Type B pancreatic cell (in vitro differentiated cells): ENCODE measurements at regions not wholly inside any gene's neighbourhood (a gene's known extent, or its start where the extent isn't known, plus 50 kb on each side); places are given as distances from the start of the nearest gene placed in this dataset.
"Not testable (repeated sequence)": the region's sequence is repeated elsewhere in the genome, so short reads cannot be mapped to it uniquely, and the experiment has no call there.

ENCODE experiments used
- DNase-seq: peaks from one replicate; pipeline ENCODE4 v3.0.0; 2021; ENCODE audit warnings: mixed read lengths; ENCODE audit not compliant: unreplicated experiment; ENCODE audit errors: extremely low spot score
- H3K27ac Mint-ChIP-seq: 2 replicates; pipeline ENCODE4 v1.8.0; 2021; ENCODE audit warnings: mild to moderate bottlenecking, mixed read lengths
- H3K27me3 Mint-ChIP-seq: 2 replicates; pipeline ENCODE4 v1.8.0; 2021; ENCODE audit warnings: mixed read lengths
- H3K36me3 Mint-ChIP-seq: 2 replicates; pipeline ENCODE4 v1.8.0; 2021; ENCODE audit warnings: mixed read lengths
- H3K4me1 Mint-ChIP-seq: one replicate; pipeline ENCODE4 v1.8.0; 2021; ENCODE audit warnings: mixed read lengths; ENCODE audit not compliant: unreplicated experiment
- H3K4me3 Mint-ChIP-seq: 2 replicates; pipeline ENCODE4 v1.8.0; 2021; ENCODE audit warnings: mild to moderate bottlenecking, mixed read lengths
- H3K9me3 Mint-ChIP-seq: 2 replicates; pipeline ENCODE4 v1.8.0; 2021; ENCODE audit warnings: mixed read lengths
- CTCF ChIP-seq: fragments of 200-600 bp; sonication (generic); conservative IDR thresholded peaks from 2 replicates; pipeline ENCODE4 v1.5.0; 2021; ENCODE audit warnings: antibody characterized with exemption, mild to moderate bottlenecking

GRCh38 chr5:85472749-85473148 is 1088.1 kb upstream of the EDIL3 start:
- H3K27ac Mint-ChIP-seq, result no peak overlapping the region
- no peaks in the 10 kb centered on the region for H3K27me3 Mint-ChIP-seq
- H3K4me1 Mint-ChIP-seq, result no peaks in the 10 kb centered on the region
- no peaks in the 10 kb centered on the region for H3K36me3 Mint-ChIP-seq
- TF ChIP-seq CTCF, result no peak
- no peak for DNase-seq
- H3K4me3 Mint-ChIP-seq, result no peak overlapping the region
- peaks cover 4% of the 10 kb centered on the region for H3K9me3 Mint-ChIP-seq

- not testable (repeated sequence) for H3K9me3 Mint-ChIP-seq, H3K4me1 Mint-ChIP-seq, H3K4me3 Mint-ChIP-seq, H3K36me3 Mint-ChIP-seq, DNase-seq, H3K27me3 Mint-ChIP-seq, H3K27ac Mint-ChIP-seq
These were observed 1090.5 kb upstream of the EDIL3 start for GRCh38 chr5:85475151-85475550.

DNA sequence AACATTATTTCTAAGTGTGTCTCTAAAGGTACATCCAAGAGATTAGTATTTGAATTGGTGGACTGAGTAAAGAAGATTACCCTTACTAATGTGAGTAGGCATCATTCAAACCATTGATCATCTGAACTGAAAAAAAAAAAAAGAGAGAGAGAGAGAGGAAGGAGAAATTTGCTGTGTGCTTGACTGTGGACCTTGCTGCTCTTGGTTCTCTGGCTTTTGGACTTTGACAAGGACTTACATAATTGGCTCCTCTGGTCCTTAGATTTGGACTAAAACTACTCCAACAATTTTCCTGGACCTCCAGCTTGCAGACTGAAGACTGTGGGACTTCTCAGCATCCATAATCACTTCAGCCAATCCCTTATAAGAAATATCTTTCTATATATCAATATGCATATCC is 1091.9 kb upstream of the EDIL3 start:
- Mint-ChIP-seq H3K36me3 (no peaks in the 10 kb centered on the region), H3K9me3 (no peaks in the 10 kb centered on the region), H3K27ac (no peak overlapping the region), H3K4me1 (no peaks in the 10 kb centered on the region), H3K4me3 (no peak overlapping the region), H3K27me3 (no peaks in the 10 kb centered on the region)
- TF ChIP-seq CTCF, result no peak
- DNase-seq, result no peak

- Mint-ChIP-seq H3K4me3 (no peak overlapping the region), H3K27ac (no peak overlapping the region), H3K27me3 (no peaks in the 10 kb centered on the region), H3K9me3 (peaks cover under 1% of the 10 kb centered on the region), H3K4me1 (no peaks in the 10 kb centered on the region), H3K36me3 (no peaks in the 10 kb centered on the region)
- no peak for DNase-seq
- TF ChIP-seq CTCF, result no peak
These were observed 1095.2 kb upstream of the EDIL3 start for GRCh38 chr5:85479849-85480248.

DNA sequence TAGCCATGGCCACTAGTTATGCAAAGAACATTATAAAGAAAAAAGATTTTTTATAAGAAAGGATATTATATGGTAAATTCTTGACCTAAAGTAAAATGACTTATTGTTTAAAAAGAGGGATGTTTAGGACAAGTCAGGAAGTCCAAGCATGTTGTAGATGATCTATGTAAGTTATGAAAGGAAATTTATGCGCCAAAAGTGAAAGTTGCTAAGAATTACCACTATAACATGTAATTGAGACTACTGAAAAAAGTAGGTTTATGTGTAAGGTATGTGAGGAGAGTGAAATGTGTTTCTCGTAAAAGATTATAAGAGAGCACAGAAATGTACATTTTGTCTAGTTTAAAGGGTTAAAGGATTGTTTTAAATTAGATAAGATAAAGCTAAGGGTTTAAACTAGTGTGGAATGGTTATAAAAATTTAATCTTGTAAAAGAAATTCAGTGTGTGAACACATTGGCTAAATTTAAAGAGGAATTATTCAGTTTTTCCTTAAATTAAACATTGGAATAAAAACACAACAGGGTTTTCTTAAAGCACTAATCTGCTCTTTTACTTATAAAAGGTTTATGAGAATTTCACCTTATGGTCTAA is 1100.4 kb upstream of the EDIL3 start:
- DNase-seq, result no peak
- Mint-ChIP-seq H3K36me3 (no peaks in the 10 kb centered on the region), H3K4me1 (no peaks in the 10 kb centered on the region), H3K4me3 (no peak overlapping the region), H3K27me3 (no peaks in the 10 kb centered on the region), H3K27ac (no peak overlapping the region), H3K9me3 (peaks cover 5% of the 10 kb centered on the region)
- TF ChIP-seq CTCF, result no peak

- no peaks in the 10 kb centered on the region for H3K36me3 Mint-ChIP-seq
- peaks cover 5% of the 10 kb centered on the region for H3K9me3 Mint-ChIP-seq
- H3K27ac Mint-ChIP-seq, result no peak overlapping the region
- no peak for DNase-seq
- H3K27me3 Mint-ChIP-seq, result no peaks in the 10 kb centered on the region
- H3K4me3 Mint-ChIP-seq, result no peak overlapping the region
- H3K4me1 Mint-ChIP-seq, result no peaks in the 10 kb centered on the region
- no peak for TF ChIP-seq CTCF
These were observed 1103.6 kb upstream of the EDIL3 start for GRCh38 chr5:85488295-85488694.
